ENCODE measurements at regions not wholly inside any gene's neighbourhood (a gene's known extent, or its start where the extent isn't known, plus 50 kb on each side); places are given as distances from the start of the nearest gene placed in this dataset.
"Not testable (repeated sequence)": the region's sequence is repeated elsewhere in the genome, so short reads cannot be mapped to it uniquely, and the experiment has no call there.

DNA sequence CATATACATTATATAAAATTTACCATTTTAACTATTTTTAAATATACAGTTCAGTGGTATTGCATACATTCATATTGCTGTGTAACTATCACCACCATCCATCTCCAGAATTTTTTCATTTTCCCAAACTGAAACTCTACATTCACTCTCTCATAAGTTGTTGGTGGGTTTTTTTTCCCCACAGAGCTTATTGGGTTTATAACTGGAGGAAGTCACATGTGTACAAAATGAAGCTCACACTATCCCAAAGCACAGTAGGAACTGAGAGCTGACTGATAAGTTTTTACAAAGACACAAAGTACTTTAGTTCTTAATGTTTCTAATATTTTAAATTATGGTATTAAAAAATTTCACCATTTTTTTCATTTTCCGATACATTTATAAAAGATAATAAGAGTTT, 78.8 kb upstream of the TNFAIP3 start:
- no peak for DNase-seq

DNA sequence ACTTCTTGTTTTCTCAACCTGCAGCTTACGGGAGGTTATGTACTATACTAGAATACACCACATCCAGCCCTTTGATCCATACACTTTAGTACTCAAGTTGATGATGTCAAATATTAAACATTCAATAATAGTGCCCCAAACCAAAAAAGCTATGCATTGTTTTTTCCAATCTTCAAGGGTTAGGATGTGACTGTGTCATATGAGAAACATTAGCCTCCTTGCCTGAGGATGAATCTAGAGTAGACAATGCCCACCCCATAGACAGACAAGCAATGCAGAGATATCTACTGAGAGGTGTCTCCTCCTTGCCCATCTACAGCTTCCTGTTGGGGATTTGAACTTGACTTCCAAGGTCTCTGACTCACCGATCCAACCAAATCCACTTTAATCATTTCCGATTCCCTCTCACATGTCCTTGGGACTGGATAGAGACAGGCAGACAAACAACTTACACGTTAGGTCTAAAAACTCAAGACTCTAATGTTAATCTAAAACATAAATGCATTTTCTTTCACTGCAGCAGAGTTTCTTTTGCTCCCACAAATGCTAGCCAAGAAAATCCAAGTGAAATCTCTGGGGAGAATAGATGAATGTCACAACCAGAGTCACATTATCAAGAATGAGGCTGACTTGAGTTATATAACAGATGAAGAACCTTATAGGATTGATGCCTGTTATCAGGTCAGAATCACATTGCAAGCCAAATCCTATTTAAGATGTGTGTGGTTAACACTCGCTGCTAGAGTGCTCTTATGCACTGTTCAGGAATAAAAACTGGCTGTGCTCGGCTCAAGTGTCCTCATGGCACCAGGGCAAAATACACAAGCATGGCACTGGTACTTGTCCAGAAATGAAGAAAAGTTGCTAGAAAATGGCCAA, 75.5 kb upstream of the TNFAIP3 start:
- DNase-seq, result no peak

DNA sequence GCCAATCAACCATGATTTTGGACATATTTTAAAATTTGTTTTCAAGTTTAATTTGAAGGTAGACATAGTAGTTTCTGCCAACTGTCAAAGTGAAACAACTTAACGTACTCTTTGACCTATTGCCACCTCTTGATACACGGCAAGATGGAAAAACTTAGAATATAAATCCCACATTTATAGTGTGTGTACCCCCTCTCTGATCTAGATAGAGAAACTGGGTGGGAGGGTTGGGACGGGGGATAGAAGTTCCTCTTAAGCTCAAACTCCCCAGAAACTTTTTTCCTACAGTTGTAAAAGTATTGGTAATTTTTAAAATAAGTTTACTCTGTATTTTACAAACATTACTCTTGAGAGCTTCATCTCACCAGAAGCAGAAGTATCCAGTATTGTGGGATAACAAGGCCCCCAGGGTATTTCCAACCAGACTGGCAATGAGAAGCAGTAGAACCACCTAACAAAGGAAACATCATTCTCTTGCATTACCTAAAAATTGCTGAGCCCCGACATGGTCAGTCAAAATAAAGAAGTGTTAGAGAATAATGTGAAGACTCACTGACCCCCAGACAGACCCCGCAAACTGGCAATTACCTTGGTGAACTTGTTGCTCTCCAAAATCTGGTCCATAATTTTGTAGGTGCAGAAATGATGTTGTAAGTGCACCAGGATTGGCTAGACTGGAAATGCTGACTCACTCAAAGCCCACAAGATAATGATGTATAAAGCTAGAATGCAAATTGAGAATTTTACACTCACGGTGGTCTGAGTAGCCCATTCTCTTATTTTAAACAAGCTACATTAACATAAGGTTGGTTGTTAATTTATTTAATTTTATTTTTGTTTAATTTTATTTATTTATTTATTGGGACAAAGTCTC, 74.7 kb upstream of the TNFAIP3 start:
- DNase-seq, result no peak

DNA sequence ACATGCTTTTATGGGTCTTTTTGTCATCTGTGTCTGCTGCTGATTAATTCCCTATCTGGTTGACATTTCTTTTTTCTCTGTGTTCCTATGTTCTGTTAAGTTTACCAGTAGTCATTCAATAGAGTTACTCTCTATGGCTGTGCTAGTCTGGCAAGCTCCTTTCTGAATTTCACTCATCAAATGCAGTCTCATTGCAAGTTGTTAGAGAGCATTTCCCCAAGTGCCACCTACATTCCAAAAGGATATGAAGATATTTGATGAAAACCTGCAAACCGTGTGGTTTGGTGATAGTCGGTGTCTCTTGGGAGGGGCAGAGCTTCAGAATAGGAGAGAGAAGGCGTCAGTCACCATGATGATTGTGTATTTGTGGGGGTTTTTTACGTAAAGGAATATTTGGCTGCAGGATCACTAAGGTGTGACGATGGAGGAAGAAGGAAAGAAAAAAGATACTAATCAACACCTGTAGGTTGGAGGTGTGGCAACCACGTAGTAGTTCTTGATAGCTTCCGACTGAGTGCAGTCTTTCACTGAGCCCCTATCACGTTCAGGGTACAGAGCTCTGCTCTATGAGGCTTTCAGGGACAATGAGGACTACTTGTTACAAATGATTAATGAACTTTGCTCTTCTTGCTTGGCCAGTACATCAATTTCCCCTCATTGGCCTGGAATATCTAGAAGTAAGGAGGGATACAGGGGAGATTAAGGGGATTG, 73.1 kb upstream of the TNFAIP3 start:
- DNase-seq, result no peak

DNA sequence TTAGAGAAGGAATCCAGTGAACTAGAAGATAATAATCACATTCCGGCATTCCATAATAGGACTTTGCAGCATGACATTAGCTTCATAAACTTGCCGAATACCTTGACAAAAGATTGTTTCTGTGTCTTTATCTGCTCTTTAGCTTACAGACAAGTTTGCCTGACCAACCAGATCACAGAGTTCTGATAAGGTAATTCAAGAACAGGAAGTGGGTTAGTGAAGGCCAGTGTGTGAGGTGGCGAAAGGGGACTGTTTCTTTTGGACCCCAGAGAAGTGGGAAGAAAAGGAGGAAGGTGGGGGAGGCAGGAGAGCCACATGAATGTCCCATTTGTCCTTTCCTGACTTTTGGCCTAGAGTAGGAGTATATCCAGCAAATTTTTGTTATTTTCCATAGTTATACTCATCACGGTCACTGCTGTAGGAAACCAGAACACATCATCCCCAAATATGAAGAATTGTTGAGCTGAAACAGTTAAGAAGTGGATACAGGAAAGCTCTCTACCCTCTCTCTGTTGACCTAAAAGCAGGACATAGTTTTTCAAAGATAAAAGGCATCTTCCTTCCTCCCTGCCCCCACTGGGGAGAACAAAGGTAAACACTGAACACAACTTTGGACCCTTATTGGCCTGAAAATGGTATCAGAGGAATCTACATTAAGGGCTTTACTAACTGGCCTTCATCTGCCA, 72.4 kb upstream of the TNFAIP3 start:
- no peak for DNase-seq

DNA sequence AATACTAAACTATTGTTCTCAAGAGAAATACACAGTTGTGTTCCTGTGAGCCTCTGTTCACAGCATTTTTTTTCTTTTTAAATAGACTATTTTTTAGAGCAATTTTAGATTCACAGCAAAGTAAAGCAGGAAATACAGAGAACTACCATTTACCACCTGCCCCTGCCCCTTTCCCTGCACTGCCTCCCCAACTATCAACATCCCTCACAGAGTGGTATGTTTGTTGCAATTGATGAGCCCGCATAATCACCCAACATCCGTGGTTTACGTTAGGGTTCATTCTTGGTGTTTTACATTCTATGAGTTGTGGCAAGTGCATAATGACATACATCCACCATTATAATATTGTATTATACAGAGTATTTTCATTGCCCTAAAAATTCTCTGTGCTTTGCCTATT, 71.6 kb upstream of the TNFAIP3 start:
- DNase-seq, result no peak

DNA sequence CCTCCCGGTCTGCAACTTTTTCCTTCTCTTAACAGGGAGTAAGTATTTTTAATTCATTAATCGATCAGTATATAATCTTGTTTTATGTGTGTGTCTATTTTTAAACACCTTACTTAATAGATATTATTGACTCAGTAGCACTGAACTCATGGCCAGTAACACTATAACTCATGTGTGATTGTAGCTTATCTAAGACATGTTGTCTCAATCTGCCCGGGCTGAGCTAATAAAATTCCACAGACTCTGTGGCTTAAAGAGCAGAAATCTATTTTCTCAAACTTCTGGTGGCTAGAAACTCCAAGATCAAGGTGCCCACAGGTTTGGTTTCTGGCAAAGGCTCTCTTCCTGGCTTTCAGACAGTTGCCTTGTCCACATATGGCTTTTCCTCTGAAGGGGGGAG, 68.8 kb upstream of the TNFAIP3 start:
- no peak for DNase-seq

DNA sequence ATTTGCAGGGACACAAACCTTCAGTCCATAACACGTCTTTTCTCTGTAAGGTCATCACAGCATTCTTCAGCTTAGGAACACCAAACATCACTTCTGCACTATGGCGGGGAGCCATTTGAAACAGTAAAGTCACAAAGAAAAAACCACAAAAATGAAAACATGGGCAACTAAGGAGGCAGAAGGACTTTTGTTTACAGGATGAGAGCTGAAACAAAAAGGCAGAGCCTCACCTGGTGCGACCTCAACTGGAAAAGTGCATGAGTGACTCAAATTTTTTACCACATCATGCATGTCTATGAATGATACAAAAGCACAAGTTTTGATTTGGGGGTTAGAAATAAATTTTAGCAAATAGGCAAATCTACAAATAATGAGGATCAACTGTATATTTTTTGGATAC, 68.2 kb upstream of the TNFAIP3 start:
- no peak for DNase-seq

DNA sequence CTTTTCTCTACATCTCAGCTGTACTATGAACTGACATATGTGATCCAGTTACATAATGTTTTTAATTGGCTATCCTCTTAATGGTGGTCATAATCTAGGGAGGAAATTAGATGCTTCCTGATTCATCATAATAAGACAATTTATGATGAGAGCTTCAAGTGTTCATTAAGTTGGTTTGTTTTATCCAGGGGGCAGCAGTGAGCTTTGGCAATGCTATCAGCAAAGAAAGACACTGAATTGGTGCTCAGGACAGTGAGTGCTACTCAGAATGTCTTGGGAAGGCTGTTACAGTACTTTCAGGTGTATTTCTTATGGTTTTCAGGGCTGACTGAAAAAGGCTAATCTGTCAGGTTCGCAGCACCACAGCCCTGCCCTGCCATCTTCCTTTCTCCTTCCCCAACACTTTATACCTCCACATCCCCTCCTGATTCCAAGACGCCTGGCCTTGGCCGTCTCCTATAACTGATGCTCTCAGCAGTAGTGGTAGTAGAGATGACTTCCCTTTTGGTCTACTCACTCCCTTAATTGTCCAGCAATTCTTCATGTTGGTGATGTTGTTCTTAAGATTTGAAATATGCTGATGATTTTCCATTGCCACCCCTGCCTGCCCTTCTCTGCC, 67.0 kb upstream of the TNFAIP3 start:
- peak; percentile 67 for DNase-seq

DNA sequence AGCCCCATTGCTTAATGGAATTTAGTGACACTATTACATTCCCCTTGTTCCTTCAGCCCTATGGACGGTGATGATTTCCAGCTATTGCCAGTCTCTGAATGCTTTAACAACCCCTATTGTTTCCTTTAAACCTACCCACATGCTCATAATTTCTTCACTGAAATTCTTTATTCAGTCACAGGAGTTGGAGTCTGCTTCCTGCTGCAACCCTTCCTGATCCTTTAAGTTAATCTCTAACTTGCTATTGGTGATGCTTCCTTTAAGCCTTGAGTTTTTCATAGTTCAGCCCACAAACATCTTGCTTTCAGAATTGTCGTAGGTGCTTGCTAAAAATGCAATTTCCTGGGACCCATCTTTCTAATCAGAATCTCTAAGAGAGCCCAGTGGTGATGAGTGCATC, 66.3 kb upstream of the TNFAIP3 start:
- DNase-seq, result no peak

DNA sequence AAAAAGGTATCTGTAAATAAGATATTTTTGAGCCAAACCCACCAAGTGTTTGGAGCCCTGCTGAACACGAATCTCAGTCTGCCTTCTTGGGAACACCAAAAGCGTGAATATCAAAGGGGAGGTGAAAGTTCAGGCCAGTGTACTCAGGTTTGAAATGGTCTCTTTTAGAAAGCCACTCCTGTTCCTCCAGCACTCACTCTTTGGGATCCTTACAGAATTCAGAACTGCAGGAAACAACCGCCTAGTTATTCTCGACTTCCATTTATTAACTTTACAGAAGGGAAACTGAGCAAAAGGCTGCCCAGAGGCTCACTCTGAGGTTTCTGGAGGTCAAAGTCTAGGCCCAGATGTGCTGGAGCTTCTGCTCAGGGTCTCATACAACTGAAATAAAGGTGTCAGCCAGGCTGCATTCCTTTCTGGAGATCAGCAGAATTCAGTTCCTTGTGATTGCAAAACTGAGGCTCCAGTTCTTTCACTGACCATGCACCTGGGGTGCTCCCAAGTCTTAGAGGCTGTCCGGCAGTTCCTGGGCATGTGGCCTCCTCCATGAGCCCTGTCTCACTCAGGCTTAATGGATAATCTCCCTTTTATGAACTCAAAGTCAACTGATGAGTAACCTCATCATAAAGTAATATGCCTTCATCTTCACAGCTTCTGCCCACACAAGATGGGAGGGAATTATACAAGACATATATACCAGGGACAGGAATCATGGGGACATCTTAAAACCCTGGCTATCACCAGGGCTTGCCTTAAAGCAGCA, 65.5 kb upstream of the TNFAIP3 start:
- DNase-seq, result no peak

DNA sequence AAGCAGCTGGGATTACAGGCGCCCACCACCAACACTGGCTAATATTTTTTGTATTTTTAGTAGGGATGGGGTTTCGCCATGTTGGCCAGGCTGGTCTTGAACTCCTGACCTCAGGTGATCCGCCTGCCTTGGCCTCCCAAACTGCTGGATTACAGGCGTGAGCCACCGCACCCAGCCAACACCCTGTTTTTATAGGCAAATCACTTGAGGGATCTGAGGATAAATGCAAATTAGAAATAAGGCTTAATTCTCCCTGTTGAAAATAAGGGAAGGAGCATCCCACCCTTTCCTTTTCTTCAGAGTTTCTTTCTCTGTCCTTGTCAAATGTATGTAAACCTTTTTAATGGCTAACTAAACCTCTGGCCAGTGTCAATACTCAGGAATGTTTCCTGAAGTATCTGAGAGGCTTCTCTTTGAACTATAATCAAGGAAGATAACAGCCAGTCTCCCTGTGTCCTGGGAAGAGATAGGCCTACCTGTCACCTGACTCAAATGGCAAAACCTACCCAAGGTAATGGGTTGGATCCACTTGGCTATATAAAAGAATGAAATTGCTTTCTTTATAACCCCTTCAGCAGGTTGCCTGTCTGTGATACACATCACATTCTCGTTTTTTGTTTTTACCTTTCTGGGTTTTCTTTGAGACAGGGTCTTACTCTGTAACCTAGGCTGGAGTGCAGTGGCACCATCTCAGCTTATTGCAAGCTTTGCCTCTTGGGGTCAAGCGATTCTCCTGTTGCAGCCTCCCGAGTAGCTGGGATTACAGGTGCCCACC, 64.5 kb upstream of the TNFAIP3 start:
- no peak for DNase-seq

DNA sequence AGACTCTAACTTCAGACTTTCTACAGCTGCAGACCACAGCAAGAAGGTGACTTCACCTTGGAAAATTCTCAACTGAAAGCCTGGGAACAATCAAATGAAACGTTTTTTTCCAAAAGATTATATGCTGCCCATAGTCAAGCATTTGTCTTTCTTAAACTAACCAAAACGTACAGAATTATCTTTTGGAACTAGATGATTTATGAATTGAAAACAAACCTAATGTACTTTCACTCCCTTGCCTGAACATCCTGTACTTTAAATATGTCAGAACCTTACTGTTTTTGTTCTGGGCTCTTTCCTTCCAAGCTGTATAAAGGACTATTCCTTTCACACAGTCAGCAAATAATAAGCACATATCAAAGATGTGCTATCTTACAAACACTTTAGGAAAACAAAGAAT, 62.4 kb upstream of the TNFAIP3 start:
- DNase-seq, result no peak

DNA sequence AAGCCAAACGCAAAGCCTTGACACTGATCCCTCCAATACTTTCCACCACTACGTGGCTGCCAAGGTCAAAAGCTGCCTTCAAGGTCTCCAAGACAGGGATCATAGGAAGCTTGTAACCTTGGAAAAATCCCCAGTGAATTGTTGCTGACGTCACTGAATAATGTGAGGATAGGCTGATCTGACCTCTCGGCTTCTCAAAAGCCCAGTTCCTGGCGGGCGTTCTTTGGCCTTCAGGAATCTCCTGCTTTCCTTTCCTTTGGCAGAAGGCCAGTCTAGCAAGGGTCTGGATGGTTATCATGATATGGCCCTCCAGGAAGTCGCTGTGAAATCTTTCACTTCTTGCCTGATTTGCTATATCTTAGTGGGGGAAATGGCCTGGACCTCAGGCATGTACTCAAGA, 61.4 kb upstream of the TNFAIP3 start:
- no peak for DNase-seq

DNA sequence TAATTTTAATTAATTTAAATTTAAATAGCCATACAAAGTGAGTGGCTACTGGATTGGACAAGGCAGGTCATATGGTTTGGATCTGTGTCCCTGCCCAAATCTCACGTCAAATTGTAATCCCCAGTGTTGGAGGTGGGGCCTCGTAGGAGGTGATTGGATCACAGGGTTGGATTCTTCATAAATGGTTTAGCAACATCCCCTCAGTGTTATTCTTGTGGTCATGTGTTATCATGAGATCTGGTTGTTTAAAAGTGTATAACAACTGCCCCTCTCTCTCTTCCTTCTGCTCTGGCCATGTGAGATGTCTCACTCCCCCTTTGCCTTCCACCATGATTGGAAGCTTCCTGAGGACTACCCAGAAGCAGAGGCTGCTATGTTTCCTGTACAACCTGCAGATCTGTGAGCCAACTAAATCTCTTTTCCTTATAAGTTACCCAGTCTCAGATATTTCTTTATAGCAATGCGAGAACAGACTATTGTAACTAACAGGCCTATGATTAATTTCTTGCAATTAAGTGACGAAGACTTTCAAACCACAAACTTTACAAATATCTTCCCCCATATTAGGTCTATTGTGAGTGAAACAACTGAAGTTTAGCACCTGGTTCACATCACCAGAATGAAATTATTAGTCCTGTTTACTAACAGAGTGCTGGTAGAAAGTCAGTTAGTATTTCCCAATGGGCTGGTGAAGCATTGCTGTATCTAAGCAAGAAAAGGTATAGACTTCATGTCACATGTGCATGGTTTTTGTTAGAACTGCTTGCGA, 60.0 kb upstream of the TNFAIP3 start:
- no peak for DNase-seq

DNA sequence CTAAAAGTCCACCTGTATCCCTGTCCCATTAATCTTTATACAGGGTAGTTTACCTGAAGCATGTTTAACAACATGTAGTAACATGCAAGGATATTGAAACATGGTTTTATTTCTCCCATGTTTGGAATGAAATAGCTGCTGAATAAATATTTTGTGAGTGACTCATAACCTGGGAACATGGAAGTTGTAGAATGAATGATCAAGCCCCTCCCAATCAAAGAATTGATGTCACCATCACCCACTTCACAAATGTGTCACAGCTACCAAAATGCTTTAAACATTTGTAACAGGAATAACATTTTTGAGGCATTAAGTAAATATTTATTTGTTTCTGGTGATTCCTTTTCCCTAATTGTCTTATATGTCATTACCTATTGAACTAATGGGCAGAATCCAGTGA, 58.9 kb upstream of the TNFAIP3 start:
- DNase-seq, result no peak

DNA sequence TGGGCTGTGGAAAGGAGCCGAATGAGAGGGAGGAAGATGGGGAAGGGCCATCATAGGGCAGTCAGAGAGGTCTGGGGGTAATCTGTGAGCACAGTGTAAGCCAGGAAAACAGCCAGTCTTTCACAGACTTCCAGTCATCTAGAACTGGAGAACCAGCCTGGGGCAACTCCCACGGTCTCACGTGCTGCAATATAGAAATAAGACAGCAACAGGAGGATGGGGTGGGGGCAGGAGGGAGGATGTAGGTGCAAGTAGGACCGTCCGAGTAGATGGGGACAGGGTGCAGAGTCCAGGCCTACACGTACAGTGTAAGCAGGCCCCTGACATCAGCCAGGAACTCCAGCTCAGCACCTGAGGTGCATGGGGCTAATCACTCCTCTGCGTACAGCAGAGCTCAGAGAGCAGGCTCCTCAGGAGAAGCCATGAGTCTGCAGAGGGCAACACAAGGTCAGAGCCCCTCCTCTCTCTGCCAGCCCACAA, 58.2 kb upstream of the TNFAIP3 start:
- DNase-seq, result no peak

DNA sequence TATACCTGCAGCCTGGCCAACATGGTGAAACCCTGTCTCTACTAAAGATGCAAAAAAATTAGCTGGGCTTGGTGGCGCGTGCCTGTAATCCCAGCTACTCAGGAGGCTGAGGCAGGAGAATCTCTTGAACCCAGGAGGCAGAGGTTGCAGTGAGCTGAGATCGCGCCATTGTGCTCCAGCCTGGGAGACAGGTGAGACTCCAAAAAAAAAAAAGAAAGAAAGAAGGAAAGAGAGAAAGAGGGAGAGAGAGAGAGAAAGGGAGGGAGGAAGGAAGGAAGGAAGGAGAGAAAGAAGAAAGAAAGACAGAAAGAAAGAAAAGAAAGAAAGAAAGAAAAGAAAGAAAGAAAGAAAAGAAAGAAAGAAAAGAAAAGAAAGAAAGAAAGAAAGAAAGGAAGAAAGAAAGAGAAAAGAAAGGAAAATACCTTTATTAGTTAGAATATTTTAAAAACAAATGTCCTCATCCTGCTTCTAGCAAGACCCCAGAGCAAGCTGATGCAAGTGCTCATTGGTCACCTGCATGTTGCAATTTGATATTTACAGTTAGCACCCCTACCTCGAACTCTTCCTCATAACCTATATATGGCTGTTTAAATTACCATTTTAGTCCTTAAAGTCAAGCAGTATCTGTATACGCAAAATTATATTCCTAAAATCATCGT, 57.0 kb upstream of the TNFAIP3 start:
- DNase-seq, result not testable (repeated sequence)

DNA sequence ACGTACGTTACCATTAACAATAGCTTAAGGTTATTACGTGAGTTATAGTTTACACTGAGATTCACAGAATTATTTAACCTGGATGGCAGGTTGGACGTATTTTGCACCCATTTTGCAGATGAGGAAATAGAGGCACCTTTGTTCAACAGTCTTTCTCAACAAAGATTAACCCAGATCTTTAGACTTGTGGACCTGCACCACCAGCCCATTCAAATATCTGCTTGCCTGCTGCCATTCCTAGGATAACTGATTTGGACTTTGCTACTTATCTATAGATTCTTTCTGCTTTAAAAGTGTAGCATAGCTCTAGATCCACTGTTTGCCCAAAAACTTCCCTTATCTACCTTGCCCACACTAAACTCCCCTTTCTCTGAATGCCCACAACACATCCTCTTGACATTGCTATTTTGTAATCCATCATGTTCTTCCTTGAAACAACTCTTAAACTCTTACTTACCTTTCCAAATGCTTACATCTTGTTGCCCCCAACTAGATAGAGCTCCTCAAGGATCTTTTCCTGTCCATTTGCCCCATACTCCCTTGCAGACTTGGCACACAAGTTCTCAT, 56.4 kb upstream of the TNFAIP3 start:
- DNase-seq, result no peak

All from stimulated activated CD8-positive, alpha-beta memory T cell treated with anti-CD3 and anti-CD28 coated beads, Interleukin-4, amount 100 ng/mL, for 48 hours (primary cell).